GM23338 (cell line): ENCODE measurements at regions not wholly inside any gene's neighbourhood (a gene's known extent, or its start where the extent isn't known, plus 50 kb on each side); places are given as distances from the start of the nearest gene placed in this dataset.

Source experiments
- ATAC-seq: fragments of 200-7000 bp; cut with Tn5 transposase; 3 replicates; pipeline ENCODE4 v1.9.1; 2020
- DNase-seq: peaks from one replicate; pipeline ENCODE4 v3.0.0-alpha.2; 2015; ENCODE audit warnings: low spot score
- H2AFZ ChIP-seq: fragments of 200-600 bp; sonication (generic); 2 replicates; pipeline ENCODE4 v1.8.0; 2016; ENCODE audit warnings: antibody characterized with exemption, mild to moderate bottlenecking, moderate library complexity
- H3F3A ChIP-seq: fragments of 200-600 bp; sonication (generic); replicated peaks from 2 replicates; pipeline ENCODE4 v1.8.0; 2017; ENCODE audit warnings: antibody characterized with exemption, mixed run types, low read depth
- H3K27ac ChIP-seq: fragments of 200-600 bp; sonication (generic); 2 replicates; pipeline ENCODE4 v1.6.1; 2016; ENCODE audit warnings: low read depth
- H3K27me3 ChIP-seq: fragments of 200-600 bp; sonication (generic); 2 replicates; pipeline ENCODE4 v1.8.0; 2016; ENCODE audit warnings: mild to moderate bottlenecking, mixed run types, moderate library complexity; ENCODE audit not compliant: insufficient read depth
- H3K36me3 ChIP-seq: fragments of 200-600 bp; sonication (generic); 2 replicates; pipeline ENCODE4 v1.8.0; 2016; ENCODE audit warnings: mild to moderate bottlenecking; ENCODE audit not compliant: insufficient read depth
- H3K4me1 ChIP-seq: fragments of 200-600 bp; sonication (generic); 2 replicates; pipeline ENCODE4 v1.8.0; 2016; ENCODE audit warnings: mild to moderate bottlenecking, moderate library complexity; ENCODE audit not compliant: insufficient read depth
- H3K4me2 ChIP-seq: fragments of 200-600 bp; sonication (generic); 2 replicates; pipeline ENCODE4 v1.7.1; 2017; ENCODE audit warnings: mixed run types
- H3K4me3 ChIP-seq: fragments of 200-600 bp; sonication (generic); 2 replicates; pipeline ENCODE4 v1.6.1; 2016; ENCODE audit warnings: mixed run types
- H3K79me2 ChIP-seq: fragments of 200-600 bp; sonication (generic); replicated peaks from 2 replicates; pipeline ENCODE4 v1.8.0; 2017; ENCODE audit warnings: mild to moderate bottlenecking; ENCODE audit not compliant: insufficient read depth
- H3K9me2 ChIP-seq: fragments of 200-600 bp; sonication (generic); 2 replicates; pipeline ENCODE4 v1.8.0; 2017; ENCODE audit not compliant: insufficient read depth
- H4K20me1 ChIP-seq: fragments of 200-600 bp; sonication (generic); replicated peaks from 2 replicates; pipeline ENCODE4 v1.8.0; 2017; ENCODE audit warnings: mild to moderate bottlenecking; ENCODE audit not compliant: insufficient read depth
- H3K27ac Mint-ChIP-seq: 2 replicates; pipeline ENCODE4 v1.8.0; 2020; ENCODE audit warnings: inconsistent platforms, mild to moderate bottlenecking, moderate library complexity, mixed read lengths
- H3K27me3 Mint-ChIP-seq: 3 replicates; pipeline ENCODE4 v1.8.0; 2022; ENCODE audit warnings: low read depth, mild to moderate bottlenecking, moderate library complexity, mixed read lengths, inconsistent platforms; ENCODE audit not compliant: insufficient read depth, poor library complexity
- H3K36me3 Mint-ChIP-seq: 3 replicates; pipeline ENCODE4 v1.8.0; 2021; ENCODE audit warnings: low read depth, mild to moderate bottlenecking, inconsistent platforms, moderate library complexity, mixed read lengths
- H3K4me1 Mint-ChIP-seq: 3 replicates; pipeline ENCODE4 v1.8.0; 2020; ENCODE audit warnings: mild to moderate bottlenecking, inconsistent platforms, mixed read lengths
- H3K4me3 Mint-ChIP-seq: 3 replicates; pipeline ENCODE4 v1.8.0; 2021; ENCODE audit warnings: moderate library complexity, mild to moderate bottlenecking, inconsistent platforms, mixed read lengths
- H3K9me3 Mint-ChIP-seq: 3 replicates; pipeline ENCODE4 v1.8.0; 2020; ENCODE audit warnings: moderate library complexity, mild to moderate bottlenecking, inconsistent platforms, mixed read lengths
- CREB1 ChIP-seq: fragments of 250-450 bp; sonication (Bioruptor Pico); IDR thresholded peaks from 2 replicates; pipeline ENCODE4 v1.5.0; 2020; ENCODE audit warnings: low read depth, mild to moderate bottlenecking, moderate library complexity
- ETS1 ChIP-seq: IDR thresholded peaks from 2 replicates; pipeline ENCODE4 v1.6.1; 2016; ENCODE audit warnings: antibody characterized with exemption
- EZH2phosphoT487 ChIP-seq: fragments of 200-600 bp; sonication (generic); IDR thresholded peaks from one replicate; pipeline ENCODE4 v1.8.1; 2018; ENCODE audit warnings: antibody characterized with exemption; ENCODE audit not compliant: unreplicated experiment
- JUNB ChIP-seq: IDR thresholded peaks from one replicate; pipeline ENCODE4 v1.6.1; 2016; ENCODE audit warnings: antibody characterized with exemption; ENCODE audit not compliant: unreplicated experiment
- NANOG ChIP-seq: IDR thresholded peaks from 2 replicates; pipeline ENCODE4 v1.6.1; 2016; ENCODE audit warnings: antibody characterized with exemption, borderline replicate concordance
- POLR2AphosphoS5 ChIP-seq: IDR thresholded peaks from 2 replicates; pipeline ENCODE4 v1.6.1; 2016; ENCODE audit warnings: antibody characterized with exemption, low read depth
- REST ChIP-seq: IDR thresholded peaks from one replicate; pipeline ENCODE4 v1.6.1; 2018; ENCODE audit warnings: antibody characterized with exemption; ENCODE audit not compliant: unreplicated experiment
- STAT1 ChIP-seq: IDR thresholded peaks from one replicate; pipeline ENCODE4 v1.6.1; 2016; ENCODE audit warnings: antibody characterized with exemption; ENCODE audit not compliant: unreplicated experiment
- ZNF114 ChIP-seq: fragments of 250-450 bp; sonication (Bioruptor Pico); IDR thresholded peaks from 2 replicates; pipeline ENCODE4 v1.5.0; 2020; ENCODE audit warnings: mild to moderate bottlenecking, moderate library complexity
- ZNF331 ChIP-seq: fragments of 250-450 bp; sonication (Bioruptor Pico); IDR thresholded peaks from 2 replicates; pipeline ENCODE4 v1.5.0; 2020; ENCODE audit warnings: low read depth, mild to moderate bottlenecking, moderate library complexity
- ZNF462 ChIP-seq: fragments of 250-450 bp; sonication (Bioruptor Pico); IDR thresholded peaks from 2 replicates; pipeline ENCODE4 v1.5.0; 2020; ENCODE audit warnings: mild to moderate bottlenecking, moderate library complexity
- TF ChIP-seq, protein P1 (sequence below), 2 experiments: fragments of 200-600 bp in 1 of 2; sonication (generic) in 1 of 2; conservative IDR thresholded peaks; 2 replicates each; pipeline versions ENCODE4 v1.5.1 to v1.6.1; 2016 to 2017; ENCODE audit warnings: antibody characterized with exemption in 2 of 2, low read depth in 2 of 2, mild to moderate bottlenecking in 2 of 2, moderate library complexity in 1 of 2

DNA sequence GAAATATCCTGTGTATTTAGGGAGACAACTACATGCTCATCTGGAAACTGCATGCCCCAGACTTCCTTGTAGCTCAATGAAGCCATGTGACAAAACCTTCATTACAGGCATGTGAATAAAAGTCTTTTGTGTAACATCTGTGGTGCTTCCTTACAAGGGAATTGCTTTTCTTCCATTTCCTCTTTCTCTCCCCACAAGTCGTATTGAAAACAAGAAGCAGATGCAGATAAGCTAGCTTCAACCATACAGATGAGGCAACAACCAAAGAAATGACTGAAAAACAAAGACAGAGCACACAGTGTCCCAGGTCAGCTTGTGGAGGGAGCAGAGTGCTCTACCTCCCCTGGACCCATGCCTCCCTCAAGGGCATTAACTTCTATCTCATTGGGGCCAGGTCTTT is 115.8 kb upstream of the INPP4B start (continued):
- no peak for TF ChIP-seq ZNF114 (CRISPR knock-in tag)
- TF ChIP-seq NANOG = no peak
- no peak for TF ChIP-seq ZNF462 (CRISPR knock-in tag)
- TF ChIP-seq STAT1 = no peak
- TF ChIP-seq POLR2AphosphoS5 = no peak
- TF ChIP-seq EZH2phosphoT487 = no peak
- TF ChIP-seq JUNB = no peak
- TF ChIP-seq ZNF331 (CRISPR knock-in tag) = no peak

- Mint-ChIP-seq H3K27me3 (no peaks in the 10 kb centered on the region), H3K36me3 (no peaks in the 10 kb centered on the region), H3K9me3 (no peaks in the 10 kb centered on the region), H3K27ac (no peak overlapping the region), H3K4me1 (peaks cover 13% of the 10 kb centered on the region; the same call in 2 of the 3 replicates), H3K4me3 (no peak overlapping the region)
- H3K4me2 ChIP-seq = no peak overlapping the region
- no peak overlapping the region for H3K4me3 ChIP-seq
- no peak overlapping the region for H2AFZ ChIP-seq
- no peaks in the 10 kb centered on the region for H4K20me1 ChIP-seq
- H3F3A ChIP-seq = no peaks in the 10 kb centered on the region
- H3K79me2 ChIP-seq = no peaks in the 10 kb centered on the region
- no peaks in the 10 kb centered on the region for H3K27me3 ChIP-seq
- DNase-seq (no peak), ATAC-seq (no peak)
- H3K27ac ChIP-seq = no peak overlapping the region
- no peaks in the 10 kb centered on the region for H3K4me1 ChIP-seq
- no peaks in the 10 kb centered on the region for H3K36me3 ChIP-seq
- H3K9me2 ChIP-seq = no peaks in the 10 kb centered on the region
- TF ChIP-seq POLR2AphosphoS5 (no peak), ETS1 (no peak), ZNF114 (CRISPR knock-in tag) (no peak), JUNB (no peak), ZNF331 (CRISPR knock-in tag) (no peak), REST (no peak), CREB1 (CRISPR knock-in tag) (no peak), STAT1 (no peak), NANOG (no peak), EZH2phosphoT487 (no peak)
- TF ChIP-seq, protein P1, sequence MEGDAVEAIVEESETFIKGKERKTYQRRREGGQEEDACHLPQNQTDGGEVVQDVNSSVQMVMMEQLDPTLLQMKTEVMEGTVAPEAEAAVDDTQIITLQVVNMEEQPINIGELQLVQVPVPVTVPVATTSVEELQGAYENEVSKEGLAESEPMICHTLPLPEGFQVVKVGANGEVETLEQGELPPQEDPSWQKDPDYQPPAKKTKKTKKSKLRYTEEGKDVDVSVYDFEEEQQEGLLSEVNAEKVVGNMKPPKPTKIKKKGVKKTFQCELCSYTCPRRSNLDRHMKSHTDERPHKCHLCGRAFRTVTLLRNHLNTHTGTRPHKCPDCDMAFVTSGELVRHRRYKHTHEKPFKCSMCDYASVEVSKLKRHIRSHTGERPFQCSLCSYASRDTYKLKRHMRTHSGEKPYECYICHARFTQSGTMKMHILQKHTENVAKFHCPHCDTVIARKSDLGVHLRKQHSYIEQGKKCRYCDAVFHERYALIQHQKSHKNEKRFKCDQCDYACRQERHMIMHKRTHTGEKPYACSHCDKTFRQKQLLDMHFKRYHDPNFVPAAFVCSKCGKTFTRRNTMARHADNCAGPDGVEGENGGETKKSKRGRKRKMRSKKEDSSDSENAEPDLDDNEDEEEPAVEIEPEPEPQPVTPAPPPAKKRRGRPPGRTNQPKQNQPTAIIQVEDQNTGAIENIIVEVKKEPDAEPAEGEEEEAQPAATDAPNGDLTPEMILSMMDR (conservative IDR thresholded peaks at IDR 0.05; ENCODE audit: low read depth in 2 of 2) = no peak
These were observed 128.2 kb upstream of the INPP4B start for GRCh38 chr4:142974328-142974727.
